Right lobe of liver (tissue), 4 donors: ENCODE measurements at regions not wholly inside any gene's neighbourhood (a gene's known extent, or its start where the extent isn't known, plus 50 kb on each side); places are given as distances from the start of the nearest gene placed in this dataset.

ENCODE experiments used
- CTCF ChIP-seq, 4 donors: fragments of 200-600 bp in 3 of 4; fragments of 450-650 bp in 1 of 4; IDR thresholded peaks; one replicate each; pipeline versions ENCODE4 v1.5.1 to v1.8.0; 2016 to 2022; ENCODE audit warnings: antibody characterized with exemption in 4 of 4, mild to moderate bottlenecking in 2 of 4
- POLR2A ChIP-seq: fragments of 450-650 bp; IDR thresholded peaks from one replicate; pipeline ENCODE4 v1.6.1; 2017; ENCODE audit warnings: antibody characterized with exemption, mild to moderate bottlenecking
- donor health status: DM: no; HTN: no; CAD: no.
- donor health status: DM: no; HTN: no; CAD: no.
- donor health status: DM: no; HTN: yes; CAD: no.

GRCh38 chr6:95743591-95743990, 166.3 kb downstream of the MANEA start:
- TF ChIP-seq CTCF (IDR thresholded peaks at IDR 0.05): no peak
- TF ChIP-seq POLR2A: no peak
